ENCODE measurements at regions not wholly inside any gene's neighbourhood (a gene's known extent, or its start where the extent isn't known, plus 50 kb on each side); places are given as distances from the start of the nearest gene placed in this dataset.

GRCh38 chr5:35409361-35409760, 179.1 kb upstream of the PRLR start:
- no peak overlapping the region for H3K4me2 ChIP-seq (ENCODE audit: insufficient read depth, low read length)
- FAIRE-seq (no peak), DNase-seq (ENCODE audit: extremely low read depth in 1 of 4, low spot score in 3 of 4) (no peak), ATAC-seq (no peak)
- WGBS (ENCODE audit: insufficient coverage, low coverage, missing lambda C conversion rate), result 0% methylated on average over 1 of the region's 1 CpG
- H3K4me3 ChIP-seq, result no peak overlapping the region
- H3K27me3 ChIP-seq (ENCODE audit: control insufficient read depth in 2 of 2, insufficient read depth in 2 of 2, low read length in 2 of 2), result no peaks in the 10 kb centered on the region
- no peak overlapping the region for H2AFZ ChIP-seq (ENCODE audit: low read depth, low read length)
- H3K79me2 ChIP-seq (ENCODE audit: control insufficient read depth, insufficient read depth, low read length), result no peaks in the 10 kb centered on the region
- H3K27ac ChIP-seq (ENCODE audit: extremely low read depth, low read depth, low read length), result no peak overlapping the region
- H3K9me3 ChIP-seq (replicated peaks; ENCODE audit: control insufficient read depth, insufficient read depth, low read depth, low read length), result no peaks in the 10 kb centered on the region; the same call in none of the 2 replicates
- in situ Hi-C loops (cut with MboI), result no loop called here
- no peak overlapping the region for H3K9ac ChIP-seq (ENCODE audit: insufficient read depth in 1 of 2, low read depth in 2 of 2, low read length in 2 of 2)
- no peaks in the 10 kb centered on the region for H3K36me3 ChIP-seq (ENCODE audit: control insufficient read depth, insufficient read depth, low read length)
- intact Hi-C loops (cut with micrococcal nuclease), result no loop called here
- CTCF ChIA-PET (ENCODE audit: low intra/inter-chr PET ratio), result no interaction called here
- TF ChIP-seq ATF3 (IDR thresholded peaks at IDR 0.05) (peak; percentile 71), ATF3 (CRISPR knock-in tag; conservative IDR thresholded peaks at IDR 0.05) (no peak), ZNF121 (CRISPR knock-in tag; conservative IDR thresholded peaks at IDR 0.05) (no peak), JUNB (CRISPR knock-in tag; conservative IDR thresholded peaks at IDR 0.05) (peak; percentile 69; the same call in 1 of the 2 replicates), MAZ (CRISPR knock-in tag; conservative IDR thresholded peaks at IDR 0.05 in 1 of 2, IDR thresholded peaks at IDR 0.05 in 1 of 2) (no peak), CEBPG (CRISPR knock-in tag; IDR thresholded peaks at IDR 0.05) (no peak), CEBPG (tag; conservative IDR thresholded peaks at IDR 0.05 in 1 of 2, IDR thresholded peaks at IDR 0.05 in 1 of 2) (no peak), TAF7 (tag; IDR thresholded peaks at IDR 0.05) (no peak), BCLAF1 (IDR thresholded peaks at IDR 0.05; ENCODE audit: borderline replicate concordance in 1 of 2, control insufficient read depth in 1 of 2, low read depth in 2 of 2, low read length in 1 of 2) (no peak), JUND (IDR thresholded peaks at IDR 0.05; ENCODE audit: borderline replicate concordance, low read depth, low read length) (no peak), JUND (tag; IDR thresholded peaks at IDR 0.05; ENCODE audit: borderline replicate concordance, low read depth, low read length) (peak; percentile 54; the same call in 1 of the 3 replicates), SLC30A9 (CRISPR knock-in tag; IDR thresholded peaks at IDR 0.05) (no peak), THAP7 (CRISPR knock-in tag; IDR thresholded peaks at IDR 0.05) (no peak)
- POLR2A ChIA-PET, result no interaction called here
- no peaks in the 10 kb centered on the region for H3K9me1 ChIP-seq (ENCODE audit: control insufficient read depth, insufficient read depth, low read length)
- no peaks in the 10 kb centered on the region for H3K4me1 ChIP-seq (replicated peaks in 1 of 2; ENCODE audit: control insufficient read depth in 2 of 2, insufficient read depth in 2 of 2, low read length in 2 of 2)
- H4K20me1 ChIP-seq (replicated peaks; ENCODE audit: control insufficient read depth, insufficient read depth, low read length), result no peaks in the 10 kb centered on the region
- no TSS peak for BruUV-seq (replicated peaks)
